Astrocyte (in vitro differentiated cells and primary cell): ENCODE measurements at regions not wholly inside any gene's neighbourhood (a gene's known extent, or its start where the extent isn't known, plus 50 kb on each side); places are given as distances from the start of the nearest gene placed in this dataset.

Source experiments
- DNase-seq: peaks from one replicate; pipeline ENCODE4 v3.0.0-alpha.2; 2010; ENCODE audit warnings: low read depth
- FAIRE-seq: peaks from 2 replicates; lab custom pipeline; 2011; peaks lifted over from hg19 to GRCh38; lab: Jason Lieb, UNC
- H2AFZ ChIP-seq: 2 replicates; pipeline ENCODE4 v1.6.0; 2012; ENCODE audit warnings: low read depth, low read length, inconsistent platforms
- H3K27ac ChIP-seq: 2 replicates; pipeline ENCODE4 v1.5.1; 2011; ENCODE audit warnings: low read depth, low read length, inconsistent platforms
- H3K27me3 ChIP-seq: 2 replicates; pipeline ENCODE4 v1.6.0; 2011; ENCODE audit warnings: low read length, inconsistent platforms; ENCODE audit not compliant: insufficient read depth
- H3K36me3 ChIP-seq: 2 replicates; pipeline ENCODE4 v1.5.1; 2011; ENCODE audit warnings: low read length, inconsistent platforms; ENCODE audit not compliant: insufficient read depth
- H3K4me1 ChIP-seq: 2 replicates; pipeline ENCODE4 v1.5.1; 2011; ENCODE audit warnings: low read length, inconsistent platforms; ENCODE audit not compliant: insufficient read depth
- H3K4me2 ChIP-seq: 2 replicates; pipeline ENCODE4 v1.6.0; 2012; ENCODE audit warnings: low read length, inconsistent platforms
- H3K4me3 ChIP-seq: 2 replicates; pipeline ENCODE4 v1.5.1; 2011; ENCODE audit warnings: low read depth, mild to moderate bottlenecking, low read length, inconsistent platforms; ENCODE audit not compliant: insufficient read depth
- H3K79me2 ChIP-seq: 2 replicates; pipeline ENCODE4 v1.6.0; 2012; ENCODE audit warnings: mild to moderate bottlenecking, low read length, inconsistent platforms; ENCODE audit not compliant: insufficient read depth
- H3K9ac ChIP-seq: 2 replicates; pipeline ENCODE4 v1.6.0; 2012; ENCODE audit warnings: mild to moderate bottlenecking, low read length, inconsistent platforms
- H3K9me3 ChIP-seq: 2 replicates; pipeline ENCODE4 v1.5.1; 2012; ENCODE audit warnings: low read depth, mild to moderate bottlenecking, low read length, inconsistent platforms; ENCODE audit not compliant: insufficient read depth
- H4K20me1 ChIP-seq: 2 replicates; pipeline ENCODE4 v1.6.0; 2012; ENCODE audit warnings: low read length, inconsistent platforms; ENCODE audit not compliant: insufficient read depth
- H3K27ac Mint-ChIP-seq: one replicate; pipeline ENCODE4 v1.8.0; 2021; ENCODE audit warnings: mild to moderate bottlenecking, mixed read lengths; ENCODE audit not compliant: unreplicated experiment
- H3K27me3 Mint-ChIP-seq: one replicate; pipeline ENCODE4 v1.8.0; 2021; ENCODE audit warnings: low read depth, mixed read lengths; ENCODE audit not compliant: unreplicated experiment
- H3K36me3 Mint-ChIP-seq: one replicate; pipeline ENCODE4 v1.8.0; 2021; ENCODE audit warnings: low read depth, mixed read lengths; ENCODE audit not compliant: unreplicated experiment
- H3K4me1 Mint-ChIP-seq: one replicate; pipeline ENCODE4 v1.8.0; 2021; ENCODE audit warnings: low read depth, mixed read lengths; ENCODE audit not compliant: unreplicated experiment
- H3K4me3 Mint-ChIP-seq: one replicate; pipeline ENCODE4 v1.8.0; 2021; ENCODE audit warnings: mild to moderate bottlenecking, moderate library complexity, mixed read lengths; ENCODE audit not compliant: unreplicated experiment
- H3K9me3 Mint-ChIP-seq: one replicate; pipeline ENCODE4 v1.8.0; 2021; ENCODE audit warnings: mild to moderate bottlenecking, mixed read lengths; ENCODE audit not compliant: unreplicated experiment
- CTCF ChIP-seq: IDR thresholded peaks from 2 replicates; pipeline ENCODE4 v1.5.1; 2011; ENCODE audit warnings: low read depth, mild to moderate bottlenecking, inconsistent platforms, low read length, moderate library complexity; ENCODE audit not compliant: insufficient read depth
- EZH2 ChIP-seq: IDR thresholded peaks from 2 replicates; pipeline ENCODE4 v1.6.1; 2012; ENCODE audit warnings: mild to moderate bottlenecking, low read length, inconsistent platforms; ENCODE audit not compliant: insufficient read depth

GRCh38 chr19:27767234-27767633 lies 1445.7 kb downstream of the UQCRFS1 start:
- Histone ChIP-seq H3K4me1 (no peaks in the 10 kb centered on the region), H2AFZ (no peak overlapping the region), H3K36me3 (no peaks in the 10 kb centered on the region), H3K4me2 (no peak overlapping the region), H3K27ac (no peak overlapping the region), H3K9ac (no peak overlapping the region), H3K27me3 (no peaks in the 10 kb centered on the region), H3K4me3 (no peak overlapping the region), H4K20me1 (no peaks in the 10 kb centered on the region), H3K9me3 (peaks cover 5% of the 10 kb centered on the region), H3K79me2 (no peaks in the 10 kb centered on the region)
- peaks cover 74% of the 10 kb centered on the region for H3K36me3 Mint-ChIP-seq
- H3K4me3 Mint-ChIP-seq, result no peak overlapping the region
- H3K4me1 Mint-ChIP-seq, result no peaks in the 10 kb centered on the region
- H3K9me3 Mint-ChIP-seq, result peaks cover 9% of the 10 kb centered on the region
- FAIRE-seq (no peak), DNase-seq (no peak)
- H3K27ac Mint-ChIP-seq, result no peak overlapping the region
- H3K27me3 Mint-ChIP-seq, result no peaks in the 10 kb centered on the region
- TF ChIP-seq CTCF (no peak), EZH2 (no peak)

- no peak overlapping the region for H3K4me2 ChIP-seq
- no peak for DNase-seq
Observed at GRCh38 chr19:27765912-27766725, 1446.8 kb downstream of the UQCRFS1 start.

More at GRCh38 chr19:27765912-27766725, 1446.8 kb downstream of the UQCRFS1 start:
- H3K27ac ChIP-seq, result no peak overlapping the region
- H3K36me3 Mint-ChIP-seq, result peaks cover 63% of the 10 kb centered on the region
- H3K27me3 Mint-ChIP-seq, result no peaks in the 10 kb centered on the region
- H4K20me1 ChIP-seq, result no peaks in the 10 kb centered on the region
- no peak for TF ChIP-seq CTCF
- TF ChIP-seq EZH2, result no peak
- H3K9ac ChIP-seq, result no peak overlapping the region
- H3K4me1 ChIP-seq, result no peaks in the 10 kb centered on the region
- H3K9me3 Mint-ChIP-seq, result peaks cover 10% of the 10 kb centered on the region
- FAIRE-seq, result no peak
- H3K27ac Mint-ChIP-seq, result no peak overlapping the region
- H3K27me3 ChIP-seq, result no peaks in the 10 kb centered on the region
- H3K4me3 Mint-ChIP-seq, result no peak overlapping the region
- H3K36me3 ChIP-seq, result no peaks in the 10 kb centered on the region
- H3K4me3 ChIP-seq, result no peak overlapping the region
- H2AFZ ChIP-seq, result no peak overlapping the region
- no peaks in the 10 kb centered on the region for H3K9me3 ChIP-seq
- no peaks in the 10 kb centered on the region for H3K79me2 ChIP-seq
- no peaks in the 10 kb centered on the region for H3K4me1 Mint-ChIP-seq
